ENCODE measurements at regions not wholly inside any gene's neighbourhood (a gene's known extent, or its start where the extent isn't known, plus 50 kb on each side); places are given as distances from the start of the nearest gene placed in this dataset.

GRCh38 chr15:58258501-58259292, 120.5 kb downstream of the AQP9 start:
- TF ChIP-seq ZNF565 (CRISPR knock-in tag; conservative IDR thresholded peaks at IDR 0.05; ENCODE audit: low read depth) (no peak), PATZ1 (CRISPR knock-in tag; IDR thresholded peaks at IDR 0.05; ENCODE audit: borderline replicate concordance) (no peak)
